ENCODE measurements at regions not wholly inside any gene's neighbourhood (a gene's known extent, or its start where the extent isn't known, plus 50 kb on each side); places are given as distances from the start of the nearest gene placed in this dataset.

DNA sequence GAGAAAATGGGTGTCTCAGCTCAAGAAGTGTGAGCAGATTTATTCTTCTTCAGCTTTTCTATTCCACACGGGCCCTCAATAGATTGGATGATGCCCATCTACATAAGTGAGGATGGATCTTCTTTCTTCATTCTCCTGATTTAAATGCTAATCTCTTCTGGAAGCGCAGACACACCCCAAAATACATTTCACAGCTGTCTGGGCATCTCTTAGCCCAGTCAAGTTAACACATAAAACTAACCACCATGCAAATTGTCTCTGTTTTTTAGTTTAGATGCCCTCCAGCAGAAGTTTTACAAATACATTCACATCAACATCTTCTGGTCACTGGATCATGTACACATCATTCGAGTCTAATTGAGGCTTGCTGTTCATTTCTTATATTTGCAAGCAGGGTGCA, 249.0 kb upstream of the VCX3A start:
- TF ChIP-seq, protein P1, sequence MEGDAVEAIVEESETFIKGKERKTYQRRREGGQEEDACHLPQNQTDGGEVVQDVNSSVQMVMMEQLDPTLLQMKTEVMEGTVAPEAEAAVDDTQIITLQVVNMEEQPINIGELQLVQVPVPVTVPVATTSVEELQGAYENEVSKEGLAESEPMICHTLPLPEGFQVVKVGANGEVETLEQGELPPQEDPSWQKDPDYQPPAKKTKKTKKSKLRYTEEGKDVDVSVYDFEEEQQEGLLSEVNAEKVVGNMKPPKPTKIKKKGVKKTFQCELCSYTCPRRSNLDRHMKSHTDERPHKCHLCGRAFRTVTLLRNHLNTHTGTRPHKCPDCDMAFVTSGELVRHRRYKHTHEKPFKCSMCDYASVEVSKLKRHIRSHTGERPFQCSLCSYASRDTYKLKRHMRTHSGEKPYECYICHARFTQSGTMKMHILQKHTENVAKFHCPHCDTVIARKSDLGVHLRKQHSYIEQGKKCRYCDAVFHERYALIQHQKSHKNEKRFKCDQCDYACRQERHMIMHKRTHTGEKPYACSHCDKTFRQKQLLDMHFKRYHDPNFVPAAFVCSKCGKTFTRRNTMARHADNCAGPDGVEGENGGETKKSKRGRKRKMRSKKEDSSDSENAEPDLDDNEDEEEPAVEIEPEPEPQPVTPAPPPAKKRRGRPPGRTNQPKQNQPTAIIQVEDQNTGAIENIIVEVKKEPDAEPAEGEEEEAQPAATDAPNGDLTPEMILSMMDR (IDR thresholded peaks at IDR 0.05; ENCODE audit: low read length) = no peak
- no peak for TF ChIP-seq EZH2 (IDR thresholded peaks at IDR 0.05; ENCODE audit: borderline replicate concordance, low read length)

Measured in OCI-LY1 (cell line).